ENCODE measurements at regions not wholly inside any gene's neighbourhood (a gene's known extent, or its start where the extent isn't known, plus 50 kb on each side); places are given as distances from the start of the nearest gene placed in this dataset.

DNA sequence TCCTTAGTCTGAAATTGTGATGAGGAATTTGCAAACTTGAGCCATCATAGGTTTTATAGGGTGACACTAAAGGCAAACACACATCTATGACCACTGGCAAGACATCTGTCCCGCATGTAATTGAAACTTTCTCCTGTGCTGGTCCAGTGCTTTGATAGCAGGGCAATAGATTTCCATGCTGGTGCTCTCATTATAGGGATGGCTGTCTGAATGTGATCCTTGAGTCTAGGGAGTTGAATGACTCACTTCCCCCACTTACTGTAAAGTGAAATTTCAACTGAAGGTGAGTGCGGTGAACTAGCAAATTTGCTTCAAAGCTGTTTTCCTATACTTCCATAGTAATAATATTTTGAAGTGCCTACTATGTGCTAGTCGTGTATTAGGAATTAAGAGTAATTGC is 1630.0 kb downstream of the STIM2 start:
- H3K27me3 ChIP-seq (ENCODE audit: insufficient read depth): no peaks in the 10 kb centered on the region
- TF ChIP-seq MXI1 (IDR thresholded peaks at IDR 0.05; ENCODE audit: low read depth, low read length) (no peak), NRF1 (IDR thresholded peaks at IDR 0.05; ENCODE audit: low read depth, low read length) (no peak), SMC3 (IDR thresholded peaks at IDR 0.05; ENCODE audit: low read depth, low read length) (no peak), TEAD4 (IDR thresholded peaks at IDR 0.05; ENCODE audit: borderline replicate concordance, insufficient read depth) (no peak), RAD21 (IDR thresholded peaks at IDR 0.05; ENCODE audit: low read length) (no peak), JUND (IDR thresholded peaks at IDR 0.05) (no peak), EP300 (IDR thresholded peaks at IDR 0.05; ENCODE audit: borderline replicate concordance in 1 of 2, low read depth in 1 of 2, low read length in 1 of 2) (no peak), RXRA (IDR thresholded peaks at IDR 0.05; ENCODE audit: borderline replicate concordance, low read depth) (no peak), RCOR1 (IDR thresholded peaks at IDR 0.05; ENCODE audit: low read length) (no peak), FOSL2 (IDR thresholded peaks at IDR 0.05; ENCODE audit: borderline replicate concordance, low read depth) (no peak)
- TF ChIP-seq, protein P1, sequence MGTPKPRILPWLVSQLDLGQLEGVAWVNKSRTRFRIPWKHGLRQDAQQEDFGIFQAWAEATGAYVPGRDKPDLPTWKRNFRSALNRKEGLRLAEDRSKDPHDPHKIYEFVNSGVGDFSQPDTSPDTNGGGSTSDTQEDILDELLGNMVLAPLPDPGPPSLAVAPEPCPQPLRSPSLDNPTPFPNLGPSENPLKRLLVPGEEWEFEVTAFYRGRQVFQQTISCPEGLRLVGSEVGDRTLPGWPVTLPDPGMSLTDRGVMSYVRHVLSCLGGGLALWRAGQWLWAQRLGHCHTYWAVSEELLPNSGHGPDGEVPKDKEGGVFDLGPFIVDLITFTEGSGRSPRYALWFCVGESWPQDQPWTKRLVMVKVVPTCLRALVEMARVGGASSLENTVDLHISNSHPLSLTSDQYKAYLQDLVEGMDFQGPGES (IDR thresholded peaks at IDR 0.05; ENCODE audit: low read depth, low read length): no peak
- no peaks in the 10 kb centered on the region for H4K20me1 ChIP-seq (ENCODE audit: insufficient read depth)
- H3K79me2 ChIP-seq (ENCODE audit: insufficient read depth): no peaks in the 10 kb centered on the region
- H2AFZ ChIP-seq (ENCODE audit: low read depth): no peak overlapping the region; the same call in 1 of the 2 replicates
- no peaks in the 10 kb centered on the region for H3K9me2 ChIP-seq
- H3K9ac ChIP-seq: no peak overlapping the region
- H3K4me2 ChIP-seq: no peak overlapping the region
- no peak overlapping the region for H3K27ac ChIP-seq (ENCODE audit: low read depth in 2 of 2, low read length in 1 of 2)
- H3K4me3 ChIP-seq (ENCODE audit: low read depth in 2 of 2, low read length in 1 of 2): no peak overlapping the region
- no peaks in the 10 kb centered on the region for H3K36me3 ChIP-seq (replicated peaks in 1 of 2; ENCODE audit: control insufficient read depth in 1 of 2, insufficient read depth in 2 of 2, low read length in 1 of 2)
- no peaks in the 10 kb centered on the region for H3K9me3 ChIP-seq
- WGBS (ENCODE audit: low lambda C conversion rate): 18% methylated on average over 3 of the region's 3 CpGs
- POLR2A ChIA-PET: no interaction called here
- CTCF ChIA-PET: no interaction called here
- no peaks in the 10 kb centered on the region for H3K4me1 ChIP-seq (ENCODE audit: control insufficient read depth in 1 of 2, insufficient read depth in 2 of 2, low read depth in 1 of 2, low read length in 1 of 2)
- H3F3A ChIP-seq (replicated peaks; ENCODE audit: insufficient read depth): no peaks in the 10 kb centered on the region
- DNase-seq: no peak

DNA sequence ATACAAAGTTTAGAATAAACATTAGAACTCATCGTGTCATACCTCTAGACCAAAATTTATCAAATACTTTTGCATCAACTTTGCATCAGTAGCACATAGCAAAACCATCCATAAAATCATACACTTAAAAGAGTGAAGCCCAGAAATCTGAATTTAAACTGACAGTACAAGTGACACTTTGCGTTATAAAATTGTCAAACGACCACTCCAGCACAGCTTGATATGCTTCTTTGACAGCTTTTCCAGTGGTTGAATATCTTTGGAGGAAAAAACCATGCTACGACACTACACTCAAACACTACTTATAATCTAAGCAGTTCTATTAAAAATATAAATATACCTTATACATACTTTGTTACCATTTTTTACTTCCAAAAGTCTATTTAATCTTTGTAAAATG is 1644.4 kb downstream of the STIM2 start:
- no peaks in the 10 kb centered on the region for H3K27me3 ChIP-seq (ENCODE audit: insufficient read depth)
- DNase-seq: no peak
- H3K36me3 ChIP-seq (replicated peaks in 1 of 2; ENCODE audit: control insufficient read depth in 1 of 2, insufficient read depth in 2 of 2, low read length in 1 of 2): no peaks in the 10 kb centered on the region
- no peaks in the 10 kb centered on the region for H3F3A ChIP-seq (replicated peaks; ENCODE audit: insufficient read depth)
- 17% methylated on average over 4 of the region's 4 CpGs for WGBS (ENCODE audit: low lambda C conversion rate)
- no peak overlapping the region for H3K9ac ChIP-seq
- POLR2A ChIA-PET: no interaction called here
- no peaks in the 10 kb centered on the region for H3K79me2 ChIP-seq (ENCODE audit: insufficient read depth)
- no peak overlapping the region for H3K4me2 ChIP-seq
- H3K4me3 ChIP-seq (ENCODE audit: low read depth in 2 of 2, low read length in 1 of 2): no peak overlapping the region
- TF ChIP-seq, protein P1 (IDR thresholded peaks at IDR 0.05; ENCODE audit: low read depth, low read length): no peak
- TF ChIP-seq POLR2AphosphoS5 (IDR thresholded peaks at IDR 0.05; ENCODE audit: low read depth, low read length) (no peak), JUND (IDR thresholded peaks at IDR 0.05) (no peak), EZH2phosphoT487 (IDR thresholded peaks at IDR 0.05; ENCODE audit: borderline replicate concordance, low read depth) (no peak), NRF1 (IDR thresholded peaks at IDR 0.05; ENCODE audit: low read depth, low read length) (no peak), TEAD4 (IDR thresholded peaks at IDR 0.05; ENCODE audit: borderline replicate concordance, insufficient read depth) (no peak), CHD2 (IDR thresholded peaks at IDR 0.05; ENCODE audit: low read length, partially characterized antibody) (no peak), FOXJ3 (CRISPR knock-in tag; IDR thresholded peaks at IDR 0.05) (no peak), SIN3A (IDR thresholded peaks at IDR 0.05; ENCODE audit: borderline replicate concordance, low read depth, low read length) (no peak), CTCF (IDR thresholded peaks at IDR 0.05) (no peak)
- TF ChIP-seq, protein P2, sequence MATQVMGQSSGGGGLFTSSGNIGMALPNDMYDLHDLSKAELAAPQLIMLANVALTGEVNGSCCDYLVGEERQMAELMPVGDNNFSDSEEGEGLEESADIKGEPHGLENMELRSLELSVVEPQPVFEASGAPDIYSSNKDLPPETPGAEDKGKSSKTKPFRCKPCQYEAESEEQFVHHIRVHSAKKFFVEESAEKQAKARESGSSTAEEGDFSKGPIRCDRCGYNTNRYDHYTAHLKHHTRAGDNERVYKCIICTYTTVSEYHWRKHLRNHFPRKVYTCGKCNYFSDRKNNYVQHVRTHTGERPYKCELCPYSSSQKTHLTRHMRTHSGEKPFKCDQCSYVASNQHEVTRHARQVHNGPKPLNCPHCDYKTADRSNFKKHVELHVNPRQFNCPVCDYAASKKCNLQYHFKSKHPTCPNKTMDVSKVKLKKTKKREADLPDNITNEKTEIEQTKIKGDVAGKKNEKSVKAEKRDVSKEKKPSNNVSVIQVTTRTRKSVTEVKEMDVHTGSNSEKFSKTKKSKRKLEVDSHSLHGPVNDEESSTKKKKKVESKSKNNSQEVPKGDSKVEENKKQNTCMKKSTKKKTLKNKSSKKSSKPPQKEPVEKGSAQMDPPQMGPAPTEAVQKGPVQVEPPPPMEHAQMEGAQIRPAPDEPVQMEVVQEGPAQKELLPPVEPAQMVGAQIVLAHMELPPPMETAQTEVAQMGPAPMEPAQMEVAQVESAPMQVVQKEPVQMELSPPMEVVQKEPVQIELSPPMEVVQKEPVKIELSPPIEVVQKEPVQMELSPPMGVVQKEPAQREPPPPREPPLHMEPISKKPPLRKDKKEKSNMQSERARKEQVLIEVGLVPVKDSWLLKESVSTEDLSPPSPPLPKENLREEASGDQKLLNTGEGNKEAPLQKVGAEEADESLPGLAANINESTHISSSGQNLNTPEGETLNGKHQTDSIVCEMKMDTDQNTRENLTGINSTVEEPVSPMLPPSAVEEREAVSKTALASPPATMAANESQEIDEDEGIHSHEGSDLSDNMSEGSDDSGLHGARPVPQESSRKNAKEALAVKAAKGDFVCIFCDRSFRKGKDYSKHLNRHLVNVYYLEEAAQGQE (IDR thresholded peaks at IDR 0.05; ENCODE audit: low read depth, low read length): no peak
- no peak overlapping the region for H3K27ac ChIP-seq (ENCODE audit: low read depth in 2 of 2, low read length in 1 of 2)
- CTCF ChIA-PET: no interaction called here
- H3K4me1 ChIP-seq (ENCODE audit: control insufficient read depth in 1 of 2, insufficient read depth in 2 of 2, low read depth in 1 of 2, low read length in 1 of 2): no peaks in the 10 kb centered on the region
- H3K9me2 ChIP-seq: no peaks in the 10 kb centered on the region
- H4K20me1 ChIP-seq (ENCODE audit: insufficient read depth): no peaks in the 10 kb centered on the region
- H3K9me3 ChIP-seq: no peaks in the 10 kb centered on the region
- H2AFZ ChIP-seq (ENCODE audit: low read depth): no peak overlapping the region

Measured in SK-N-SH (cell line).